HCEC 1CT (cell line): ENCODE measurements at regions not wholly inside any gene's neighbourhood (a gene's known extent, or its start where the extent isn't known, plus 50 kb on each side); places are given as distances from the start of the nearest gene placed in this dataset.

Experiments
- DNase-seq: peaks from one replicate; pipeline ENCODE4 v3.0.0-alpha.2; 2017

GRCh38 chr3:30341079-30341478, 265.3 kb upstream of the TGFBR2 start:
- DNase-seq = no peak

- DNase-seq = peak; percentile 32
Observed at GRCh38 chr3:30341851-30342250, 264.6 kb upstream of the TGFBR2 start.

- DNase-seq = peak; percentile 95
Observed at GRCh38 chr3:30342318-30343060, 263.9 kb upstream of the TGFBR2 start.

- DNase-seq = no peak
Observed at GRCh38 chr3:30343067-30343831, 263.2 kb upstream of the TGFBR2 start.

- no peak for DNase-seq
Observed at GRCh38 chr3:30343861-30344260, 262.5 kb upstream of the TGFBR2 start.

GRCh38 chr3:30344288-30344687, 262.1 kb upstream of the TGFBR2 start:
- no peak for DNase-seq

- DNase-seq = no peak
Observed at GRCh38 chr3:30346933-30347320, 259.5 kb upstream of the TGFBR2 start.

- DNase-seq = peak; percentile 97
Observed at GRCh38 chr3:30347679-30348216, 258.7 kb upstream of the TGFBR2 start.

GRCh38 chr3:30349507-30349906, 256.9 kb upstream of the TGFBR2 start:
- no peak for DNase-seq

GRCh38 chr3:30350011-30350410, 256.4 kb upstream of the TGFBR2 start:
- DNase-seq = no peak

- no peak for DNase-seq
Observed at GRCh38 chr3:30350901-30351300, 255.5 kb upstream of the TGFBR2 start.

- no peak for DNase-seq
Observed at GRCh38 chr3:30352410-30353318, 253.7 kb upstream of the TGFBR2 start.

GRCh38 chr3:30353711-30354467, 252.5 kb upstream of the TGFBR2 start:
- no peak for DNase-seq

- no peak for DNase-seq
Observed at GRCh38 chr3:30354513-30354912, 251.9 kb upstream of the TGFBR2 start.

- no peak for DNase-seq
Observed at GRCh38 chr3:30354972-30355371, 251.4 kb upstream of the TGFBR2 start.

- DNase-seq = no peak
Observed at GRCh38 chr3:30355622-30356021, 250.8 kb upstream of the TGFBR2 start.

GRCh38 chr3:30356866-30357753, 249.3 kb upstream of the TGFBR2 start:
- DNase-seq = peak; percentile 57

- DNase-seq = no peak
Observed at GRCh38 chr3:30357897-30358296, 248.5 kb upstream of the TGFBR2 start.

GRCh38 chr3:30358871-30359270, 247.5 kb upstream of the TGFBR2 start:
- no peak for DNase-seq

GRCh38 chr3:30368978-30369377, 237.4 kb upstream of the TGFBR2 start:
- DNase-seq = peak; percentile 76

- DNase-seq = no peak
Observed at GRCh38 chr3:30370681-30371271, 235.6 kb upstream of the TGFBR2 start.
